ENCODE measurements at regions not wholly inside any gene's neighbourhood (a gene's known extent, or its start where the extent isn't known, plus 50 kb on each side); places are given as distances from the start of the nearest gene placed in this dataset.
"Not testable (repeated sequence)": the region's sequence is repeated elsewhere in the genome, so short reads cannot be mapped to it uniquely, and the experiment has no call there.

- no peak for DNase-seq (ENCODE audit: low read depth)
Observed at GRCh38 chr17:83192161-83192788, 112.9 kb downstream of the METRNL start.

GRCh38 chr17:83192789-83193335 is 113.5 kb downstream of the METRNL start:
- not testable (repeated sequence) for DNase-seq (ENCODE audit: low read depth)

GRCh38 chr17:83193336-83194185 is 114.2 kb downstream of the METRNL start:
- DNase-seq (ENCODE audit: low read depth): no peak

GRCh38 chr17:83194186-83194561 is 114.8 kb downstream of the METRNL start:
- DNase-seq (ENCODE audit: low read depth): no peak

- DNase-seq (ENCODE audit: low read depth): peak; percentile 30
Observed at GRCh38 chr17:83194761-83195329, 115.4 kb downstream of the METRNL start.

GRCh38 chr17:83195330-83196023 is 116.1 kb downstream of the METRNL start:
- peak; percentile 71 for DNase-seq (ENCODE audit: low read depth)

- DNase-seq (ENCODE audit: low read depth): peak; percentile 34
Observed at GRCh38 chr17:83196024-83196365, 116.6 kb downstream of the METRNL start.

- DNase-seq (ENCODE audit: low read depth): no peak
Observed at GRCh38 chr17:83196366-83196765, 117.0 kb downstream of the METRNL start.

- no peak for DNase-seq (ENCODE audit: low read depth)
Observed at GRCh38 chr17:83196973-83197880, 117.8 kb downstream of the METRNL start.

GRCh38 chr17:83198366-83199341 is 119.2 kb downstream of the METRNL start:
- no peak for DNase-seq (ENCODE audit: low read depth)

- no peak for DNase-seq (ENCODE audit: low read depth)
Observed at GRCh38 chr17:83199500-83200201, 120.2 kb downstream of the METRNL start.

GRCh38 chr17:83200231-83200699 is 120.9 kb downstream of the METRNL start:
- no peak for DNase-seq (ENCODE audit: low read depth)

GRCh38 chr17:83200751-83201150 is 121.3 kb downstream of the METRNL start:
- no peak for DNase-seq (ENCODE audit: low read depth)

- no peak for DNase-seq (ENCODE audit: low read depth)
Observed at GRCh38 chr17:83201206-83202001, 122.0 kb downstream of the METRNL start.

GRCh38 chr17:83202002-83203000 is 122.9 kb downstream of the METRNL start:
- DNase-seq (ENCODE audit: low read depth): peak; percentile 22

GRCh38 chr17:83203073-83203471 is 123.7 kb downstream of the METRNL start:
- peak; percentile 91 for DNase-seq (ENCODE audit: low read depth)

All from HS-27A (cell line).